ENCODE measurements at regions not wholly inside any gene's neighbourhood (a gene's known extent, or its start where the extent isn't known, plus 50 kb on each side); places are given as distances from the start of the nearest gene placed in this dataset.

DNA sequence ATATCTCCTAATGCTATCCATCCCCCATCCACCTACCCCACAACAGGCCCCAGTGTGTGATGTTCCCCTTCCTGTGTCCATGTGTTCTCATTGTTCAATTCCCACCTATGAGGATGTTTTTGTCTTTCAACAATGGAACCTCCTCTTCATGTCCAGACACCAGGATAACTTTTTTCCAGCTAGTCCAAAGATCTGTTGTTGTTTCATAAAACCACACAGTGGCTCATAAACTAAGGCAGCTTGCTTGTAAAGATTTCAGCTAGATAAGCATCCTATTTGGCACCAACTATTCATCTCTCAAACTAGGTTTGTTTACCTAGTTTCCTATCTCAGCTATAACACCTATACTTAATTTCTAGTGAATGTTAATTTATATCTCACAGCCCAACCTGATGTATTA is 937.7 kb downstream of the TRIB2 start (continued):
- TF ChIP-seq, protein P1, sequence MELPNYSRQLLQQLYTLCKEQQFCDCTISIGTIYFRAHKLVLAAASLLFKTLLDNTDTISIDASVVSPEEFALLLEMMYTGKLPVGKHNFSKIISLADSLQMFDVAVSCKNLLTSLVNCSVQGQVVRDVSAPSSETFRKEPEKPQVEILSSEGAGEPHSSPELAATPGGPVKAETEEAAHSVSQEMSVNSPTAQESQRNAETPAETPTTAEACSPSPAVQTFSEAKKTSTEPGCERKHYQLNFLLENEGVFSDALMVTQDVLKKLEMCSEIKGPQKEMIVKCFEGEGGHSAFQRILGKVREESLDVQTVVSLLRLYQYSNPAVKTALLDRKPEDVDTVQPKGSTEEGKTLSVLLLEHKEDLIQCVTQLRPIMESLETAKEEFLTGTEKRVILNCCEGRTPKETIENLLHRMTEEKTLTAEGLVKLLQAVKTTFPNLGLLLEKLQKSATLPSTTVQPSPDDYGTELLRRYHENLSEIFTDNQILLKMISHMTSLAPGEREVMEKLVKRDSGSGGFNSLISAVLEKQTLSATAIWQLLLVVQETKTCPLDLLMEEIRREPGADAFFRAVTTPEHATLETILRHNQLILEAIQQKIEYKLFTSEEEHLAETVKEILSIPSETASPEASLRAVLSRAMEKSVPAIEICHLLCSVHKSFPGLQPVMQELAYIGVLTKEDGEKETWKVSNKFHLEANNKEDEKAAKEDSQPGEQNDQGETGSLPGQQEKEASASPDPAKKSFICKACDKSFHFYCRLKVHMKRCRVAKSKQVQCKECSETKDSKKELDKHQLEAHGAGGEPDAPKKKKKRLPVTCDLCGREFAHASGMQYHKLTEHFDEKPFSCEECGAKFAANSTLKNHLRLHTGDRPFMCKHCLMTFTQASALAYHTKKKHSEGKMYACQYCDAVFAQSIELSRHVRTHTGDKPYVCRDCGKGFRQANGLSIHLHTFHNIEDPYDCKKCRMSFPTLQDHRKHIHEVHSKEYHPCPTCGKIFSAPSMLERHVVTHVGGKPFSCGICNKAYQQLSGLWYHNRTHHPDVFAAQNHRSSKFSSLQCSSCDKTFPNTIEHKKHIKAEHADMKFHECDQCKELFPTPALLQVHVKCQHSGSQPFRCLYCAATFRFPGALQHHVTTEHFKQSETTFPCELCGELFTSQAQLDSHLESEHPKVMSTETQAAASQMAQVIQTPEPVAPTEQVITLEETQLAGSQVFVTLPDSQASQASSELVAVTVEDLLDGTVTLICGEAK (IDR thresholded peaks at IDR 0.05), result no peak
- TF ChIP-seq, protein P1 (CRISPR knock-in tag; IDR thresholded peaks at IDR 0.05), result no peak
- TF ChIP-seq ZNF207 (IDR thresholded peaks at IDR 0.05; ENCODE audit: borderline replicate concordance) (no peak), NFRKB (IDR thresholded peaks at IDR 0.05) (no peak), ZFX (CRISPR knock-in tag; IDR thresholded peaks at IDR 0.05; ENCODE audit: low read depth) (no peak), DBP (CRISPR knock-in tag; IDR thresholded peaks at IDR 0.05; ENCODE audit: not compliant biosample characterization) (no peak)
- TF ChIP-seq, protein P2, sequence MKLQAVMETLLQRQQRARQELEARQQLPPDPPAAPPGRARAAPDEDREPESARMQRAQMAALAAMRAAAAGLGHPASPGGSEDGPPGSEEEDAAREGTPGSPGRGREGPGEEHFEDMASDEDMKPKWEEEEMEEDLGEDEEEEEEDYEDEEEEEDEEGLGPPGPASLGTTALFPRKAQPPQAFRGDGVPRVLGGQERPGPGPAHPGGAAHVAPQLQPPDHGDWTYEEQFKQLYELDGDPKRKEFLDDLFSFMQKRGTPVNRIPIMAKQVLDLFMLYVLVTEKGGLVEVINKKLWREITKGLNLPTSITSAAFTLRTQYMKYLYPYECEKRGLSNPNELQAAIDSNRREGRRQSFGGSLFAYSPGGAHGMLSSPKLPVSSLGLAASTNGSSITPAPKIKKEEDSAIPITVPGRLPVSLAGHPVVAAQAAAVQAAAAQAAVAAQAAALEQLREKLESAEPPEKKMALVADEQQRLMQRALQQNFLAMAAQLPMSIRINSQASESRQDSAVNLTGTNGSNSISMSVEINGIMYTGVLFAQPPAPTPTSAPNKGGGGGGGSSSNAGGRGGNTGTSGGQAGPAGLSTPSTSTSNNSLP (IDR thresholded peaks at IDR 0.05; ENCODE audit: low read depth, low read length), result no peak
- TF ChIP-seq, protein P3, sequence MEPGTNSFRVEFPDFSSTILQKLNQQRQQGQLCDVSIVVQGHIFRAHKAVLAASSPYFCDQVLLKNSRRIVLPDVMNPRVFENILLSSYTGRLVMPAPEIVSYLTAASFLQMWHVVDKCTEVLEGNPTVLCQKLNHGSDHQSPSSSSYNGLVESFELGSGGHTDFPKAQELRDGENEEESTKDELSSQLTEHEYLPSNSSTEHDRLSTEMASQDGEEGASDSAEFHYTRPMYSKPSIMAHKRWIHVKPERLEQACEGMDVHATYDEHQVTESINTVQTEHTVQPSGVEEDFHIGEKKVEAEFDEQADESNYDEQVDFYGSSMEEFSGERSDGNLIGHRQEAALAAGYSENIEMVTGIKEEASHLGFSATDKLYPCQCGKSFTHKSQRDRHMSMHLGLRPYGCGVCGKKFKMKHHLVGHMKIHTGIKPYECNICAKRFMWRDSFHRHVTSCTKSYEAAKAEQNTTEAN (CRISPR knock-in tag; conservative IDR thresholded peaks at IDR 0.05), result no peak
- TF ChIP-seq, protein P4, sequence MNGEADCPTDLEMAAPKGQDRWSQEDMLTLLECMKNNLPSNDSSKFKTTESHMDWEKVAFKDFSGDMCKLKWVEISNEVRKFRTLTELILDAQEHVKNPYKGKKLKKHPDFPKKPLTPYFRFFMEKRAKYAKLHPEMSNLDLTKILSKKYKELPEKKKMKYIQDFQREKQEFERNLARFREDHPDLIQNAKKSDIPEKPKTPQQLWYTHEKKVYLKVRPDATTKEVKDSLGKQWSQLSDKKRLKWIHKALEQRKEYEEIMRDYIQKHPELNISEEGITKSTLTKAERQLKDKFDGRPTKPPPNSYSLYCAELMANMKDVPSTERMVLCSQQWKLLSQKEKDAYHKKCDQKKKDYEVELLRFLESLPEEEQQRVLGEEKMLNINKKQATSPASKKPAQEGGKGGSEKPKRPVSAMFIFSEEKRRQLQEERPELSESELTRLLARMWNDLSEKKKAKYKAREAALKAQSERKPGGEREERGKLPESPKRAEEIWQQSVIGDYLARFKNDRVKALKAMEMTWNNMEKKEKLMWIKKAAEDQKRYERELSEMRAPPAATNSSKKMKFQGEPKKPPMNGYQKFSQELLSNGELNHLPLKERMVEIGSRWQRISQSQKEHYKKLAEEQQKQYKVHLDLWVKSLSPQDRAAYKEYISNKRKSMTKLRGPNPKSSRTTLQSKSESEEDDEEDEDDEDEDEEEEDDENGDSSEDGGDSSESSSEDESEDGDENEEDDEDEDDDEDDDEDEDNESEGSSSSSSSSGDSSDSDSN (CRISPR knock-in tag; IDR thresholded peaks at IDR 0.05), result no peak

Data from HepG2 (cell line).